Retina (tissue), 1 donor: ENCODE measurements at regions not wholly inside any gene's neighbourhood (a gene's known extent, or its start where the extent isn't known, plus 50 kb on each side); places are given as distances from the start of the nearest gene placed in this dataset.
"Not testable (repeated sequence)": the region's sequence is repeated elsewhere in the genome, so short reads cannot be mapped to it uniquely, and the experiment has no call there.

Experiments used
- DNase-seq: peaks from one replicate; pipeline ENCODE4 v3.0.0-alpha.2; 2016

DNA sequence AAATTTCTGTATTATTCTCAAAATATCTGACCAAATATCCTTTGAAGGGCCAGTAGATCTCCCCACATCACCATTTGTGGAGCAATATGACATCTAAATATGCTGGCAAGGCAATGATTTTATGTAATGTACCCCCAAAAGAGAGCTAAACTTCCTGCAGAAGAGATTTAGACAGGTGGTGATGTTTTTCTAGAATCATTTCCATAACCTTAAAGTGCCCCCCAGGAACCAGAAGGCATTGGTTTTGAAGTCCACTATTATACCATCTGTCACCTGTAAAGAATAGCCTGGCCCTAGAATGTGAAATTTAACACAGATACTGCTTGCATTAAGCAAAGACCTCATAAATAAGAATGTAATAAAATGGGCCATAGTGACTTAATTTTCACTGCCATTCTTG lies 77.9 kb upstream of the ABLIM1 start:
- DNase-seq, result no peak

DNA sequence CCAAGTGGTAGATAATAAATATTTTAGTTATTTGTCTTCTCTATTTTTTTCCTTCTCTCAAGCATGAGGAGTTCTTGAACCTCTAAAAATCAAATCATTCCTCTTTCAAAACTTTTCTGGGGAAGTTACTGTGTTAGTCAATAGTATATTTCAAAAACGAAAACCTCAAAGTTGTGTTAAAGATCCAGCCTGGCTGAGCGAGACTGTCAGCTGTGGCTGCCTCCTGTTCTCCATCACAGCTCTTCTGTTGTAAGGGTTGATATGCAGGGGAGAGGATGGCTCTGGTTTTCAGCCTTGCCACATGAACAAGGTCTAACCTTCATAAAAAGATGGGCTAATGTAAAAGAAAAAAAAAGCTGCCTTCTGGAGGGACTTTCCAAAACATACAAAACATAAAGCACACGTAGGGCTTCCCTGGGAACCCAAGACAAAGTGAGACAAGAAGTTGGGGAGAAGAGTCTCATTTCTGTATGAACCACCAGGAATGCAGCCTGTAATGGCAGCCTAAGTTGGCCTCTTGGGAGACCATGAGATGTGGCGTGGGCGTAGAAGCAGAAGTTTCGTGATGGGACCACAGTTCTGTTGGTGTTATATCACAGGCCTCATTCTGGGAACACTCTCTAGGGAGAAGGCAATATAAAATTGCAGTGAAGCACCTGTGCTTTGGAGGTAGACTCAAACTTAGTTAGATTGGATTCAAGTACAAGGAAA lies 77.9 kb upstream of the FHIP2A start:
- no peak for DNase-seq

DNA sequence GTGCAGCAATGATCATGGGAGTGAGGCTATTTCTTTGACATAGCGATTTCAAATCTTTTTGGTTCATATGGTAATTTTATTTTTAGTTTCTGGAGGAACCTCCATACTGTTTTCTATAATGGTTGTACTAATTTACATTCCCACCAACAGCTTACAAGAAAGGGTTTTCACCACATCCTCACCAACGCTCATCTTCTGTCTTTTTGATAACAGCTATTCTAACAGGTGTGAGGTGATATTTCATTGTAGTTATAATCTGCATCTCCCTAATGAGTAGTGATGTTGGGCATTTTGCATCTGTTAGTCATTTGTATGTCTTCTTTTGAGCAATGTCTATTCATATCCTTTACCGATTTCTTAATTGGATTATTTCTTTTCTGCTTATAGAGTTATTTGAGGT lies 75.0 kb upstream of the FHIP2A start:
- DNase-seq, result no peak

DNA sequence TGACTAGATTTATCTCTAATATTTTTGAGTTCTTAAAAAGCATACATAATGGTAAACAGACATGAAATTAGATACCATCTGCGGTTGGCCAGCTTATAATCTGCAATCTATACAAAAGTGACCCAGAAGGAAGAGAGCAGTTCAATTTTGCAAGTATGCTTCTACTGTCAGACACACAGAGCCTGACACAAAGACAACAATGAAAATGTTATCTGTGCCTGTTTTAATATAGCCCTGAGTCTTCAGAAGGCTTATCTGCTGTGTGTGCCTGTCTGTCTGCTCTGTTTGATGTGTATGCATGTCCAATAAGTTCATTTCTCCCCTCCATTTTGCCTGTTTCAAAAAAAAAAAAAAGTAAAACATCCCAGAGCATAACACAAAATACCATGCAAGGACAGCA lies 73.3 kb upstream of the FHIP2A start:
- no peak for DNase-seq

DNA sequence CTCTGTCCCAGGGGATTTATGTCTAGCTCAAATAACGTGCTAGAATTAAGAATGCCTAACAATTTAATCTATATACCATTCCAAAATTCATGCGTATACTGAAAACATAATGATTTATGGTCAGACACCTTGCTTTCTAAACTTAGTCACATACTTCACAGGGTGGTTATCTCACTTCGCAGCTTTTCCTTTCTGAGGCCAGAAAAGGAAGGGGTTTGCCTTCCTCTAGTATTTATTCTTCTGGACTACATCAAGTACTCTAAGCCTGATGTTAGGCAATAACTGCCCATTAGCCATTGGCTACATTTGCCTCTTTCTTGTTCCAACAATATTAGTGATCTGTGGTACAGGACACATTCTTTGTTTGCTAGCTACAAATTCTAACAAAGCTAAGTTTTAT lies 72.6 kb upstream of the FHIP2A start:
- no peak for DNase-seq

DNA sequence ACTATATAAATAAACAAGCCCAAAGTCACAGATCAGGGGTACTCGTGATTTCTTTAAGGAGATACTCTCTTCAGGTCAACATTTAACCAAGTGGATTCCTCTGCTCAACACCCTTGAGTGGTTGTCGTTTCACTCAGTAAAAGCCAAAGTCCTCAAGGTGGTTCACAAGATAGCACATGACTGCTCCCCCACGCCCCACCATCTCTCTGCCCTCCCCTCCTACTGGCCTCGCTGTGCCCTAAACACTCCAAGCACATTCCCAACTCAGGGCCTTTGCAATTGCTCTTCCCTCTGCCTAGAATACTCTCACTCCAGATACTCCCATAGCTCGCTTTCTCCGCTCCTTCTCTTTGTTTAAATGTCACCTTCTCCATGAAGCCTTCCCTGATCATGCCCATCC lies 72.1 kb upstream of the FHIP2A start:
- DNase-seq, result no peak

DNA sequence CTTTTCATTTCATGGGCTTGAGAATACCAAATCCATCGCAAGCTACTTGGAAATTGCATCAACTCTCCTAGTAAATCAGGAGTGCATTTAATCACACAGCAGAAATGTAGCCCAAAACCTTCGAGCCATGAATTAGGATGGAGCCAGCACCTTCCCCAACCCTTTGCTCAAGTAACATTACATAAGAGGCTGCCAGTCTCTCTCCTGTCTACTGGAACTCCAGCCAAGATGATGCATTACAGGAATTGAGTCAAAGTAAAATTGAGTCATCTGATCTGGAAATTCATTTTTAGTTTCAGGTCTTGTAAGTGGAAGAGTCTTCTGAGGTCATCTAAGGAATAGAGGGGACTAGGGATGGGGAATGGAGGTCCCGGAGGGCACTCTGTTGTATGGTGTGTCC lies 69.7 kb upstream of the FHIP2A start:
- no peak for DNase-seq

DNA sequence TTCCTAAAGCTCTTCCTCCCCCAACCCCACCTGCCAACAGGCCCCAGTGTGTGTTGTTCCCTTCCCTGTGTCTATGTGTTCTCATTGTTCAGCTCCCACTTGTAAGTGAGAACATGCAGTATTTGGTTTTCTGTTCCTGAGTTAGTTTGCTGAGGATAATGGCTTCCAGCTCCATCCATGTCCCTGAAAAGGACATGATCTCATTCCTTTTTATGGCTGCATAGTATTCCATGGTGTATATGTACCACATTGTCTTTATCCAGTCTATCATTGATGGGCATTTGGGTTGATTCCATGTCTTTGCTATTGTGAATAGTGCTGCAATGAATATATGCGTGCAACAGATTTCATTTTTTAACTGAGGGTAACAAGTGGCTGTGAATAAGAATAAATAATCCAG lies 69.0 kb upstream of the FHIP2A start:
- DNase-seq, result not testable (repeated sequence)

DNA sequence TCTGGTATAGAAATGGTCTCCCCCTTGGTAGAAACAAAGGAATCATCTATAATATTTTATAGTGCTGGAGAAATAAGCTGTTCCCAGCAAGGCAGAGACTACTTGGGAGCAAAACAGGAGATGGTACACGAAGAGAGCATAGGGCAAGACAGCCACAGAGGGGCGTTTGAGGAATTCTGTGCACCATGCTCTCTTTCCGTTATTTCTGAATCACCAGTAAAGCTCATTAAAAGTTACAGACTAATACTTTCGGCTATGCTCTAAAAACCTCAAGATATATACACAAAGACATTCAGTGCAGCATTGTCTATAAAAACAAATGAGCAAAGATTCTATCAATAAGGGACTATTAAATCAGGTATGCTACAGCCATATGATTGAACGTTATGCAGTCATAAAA lies 68.5 kb upstream of the FHIP2A start:
- no peak for DNase-seq

DNA sequence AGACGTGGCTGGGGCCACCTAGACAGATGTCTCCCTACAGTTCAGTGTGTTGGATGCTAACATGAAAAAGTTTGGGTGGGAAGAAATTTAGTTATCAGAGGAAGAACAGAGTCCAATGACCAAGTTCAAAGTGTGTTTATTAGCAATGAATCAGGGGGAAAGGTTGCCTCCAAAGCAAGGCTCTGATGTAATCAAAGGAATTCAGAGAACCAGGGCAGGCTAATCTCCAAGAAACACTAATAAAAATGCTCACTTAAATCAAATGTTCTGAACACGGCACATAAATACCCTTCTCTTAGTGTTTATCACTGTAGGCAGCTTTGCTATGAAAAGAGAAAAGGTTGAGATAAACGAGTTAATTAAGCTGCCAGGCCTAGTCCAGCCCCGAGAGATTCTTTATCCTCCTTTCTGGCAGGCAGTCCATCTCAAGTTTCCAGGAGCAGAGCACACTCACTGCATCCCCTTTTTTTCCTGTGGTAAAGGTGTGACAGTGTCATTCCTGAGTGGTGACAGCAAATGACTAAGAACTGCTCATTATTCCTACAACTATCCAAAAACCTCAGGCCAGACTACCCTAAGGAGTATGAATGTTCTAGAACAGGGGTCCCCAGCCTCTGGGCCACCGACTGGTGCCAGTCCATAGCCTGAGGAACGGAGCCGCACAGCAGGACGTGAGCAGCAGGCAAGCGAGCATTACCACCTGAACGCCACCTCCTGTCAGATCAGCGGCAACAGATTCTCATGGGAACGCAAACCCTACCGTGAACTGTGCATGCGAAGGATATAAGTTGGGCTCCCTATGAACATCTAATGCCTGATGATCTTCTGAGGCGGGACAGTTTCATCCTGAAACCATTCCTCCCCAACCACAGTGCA lies 66.9 kb upstream of the FHIP2A start:
- DNase-seq, result no peak

DNA sequence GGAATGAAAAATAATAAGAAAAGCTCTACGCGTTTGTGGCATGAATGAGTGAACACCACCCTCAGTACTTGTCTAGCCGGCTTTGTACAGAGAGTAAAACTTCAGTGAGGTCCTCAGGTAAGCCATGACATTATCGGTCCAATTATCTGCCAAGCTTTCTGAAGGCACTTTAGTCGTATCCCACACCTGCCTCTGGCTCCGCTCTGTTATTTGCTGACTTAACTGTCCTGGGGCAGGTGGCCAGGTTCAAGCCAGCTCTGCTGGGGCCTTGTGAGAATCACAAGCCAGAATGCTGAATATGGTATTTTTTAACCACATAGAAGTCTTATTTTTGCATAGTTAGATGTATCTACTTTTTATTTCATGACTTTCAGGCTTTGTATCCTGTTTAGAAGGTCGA lies 66.0 kb upstream of the FHIP2A start:
- no peak for DNase-seq

DNA sequence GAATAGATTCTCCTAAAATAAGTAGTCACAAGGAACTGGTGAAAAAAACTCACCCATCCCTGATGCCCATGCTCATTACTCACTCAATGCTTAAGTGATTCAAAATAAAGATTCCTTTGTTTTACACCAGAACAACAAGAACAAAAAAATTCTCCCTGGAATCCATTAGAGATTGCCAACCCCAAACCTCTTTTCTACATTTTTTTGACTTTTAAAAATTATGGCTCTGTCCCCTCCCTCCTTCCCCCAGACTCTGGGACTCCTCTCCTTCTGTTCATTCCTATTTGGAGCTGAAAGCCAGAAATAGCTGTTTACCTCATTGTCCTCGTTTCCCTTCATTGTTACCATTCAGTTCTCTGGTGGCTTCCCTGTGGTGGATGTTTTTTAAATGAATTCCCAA lies 63.2 kb upstream of the FHIP2A start:
- peak; percentile 9 for DNase-seq

DNA sequence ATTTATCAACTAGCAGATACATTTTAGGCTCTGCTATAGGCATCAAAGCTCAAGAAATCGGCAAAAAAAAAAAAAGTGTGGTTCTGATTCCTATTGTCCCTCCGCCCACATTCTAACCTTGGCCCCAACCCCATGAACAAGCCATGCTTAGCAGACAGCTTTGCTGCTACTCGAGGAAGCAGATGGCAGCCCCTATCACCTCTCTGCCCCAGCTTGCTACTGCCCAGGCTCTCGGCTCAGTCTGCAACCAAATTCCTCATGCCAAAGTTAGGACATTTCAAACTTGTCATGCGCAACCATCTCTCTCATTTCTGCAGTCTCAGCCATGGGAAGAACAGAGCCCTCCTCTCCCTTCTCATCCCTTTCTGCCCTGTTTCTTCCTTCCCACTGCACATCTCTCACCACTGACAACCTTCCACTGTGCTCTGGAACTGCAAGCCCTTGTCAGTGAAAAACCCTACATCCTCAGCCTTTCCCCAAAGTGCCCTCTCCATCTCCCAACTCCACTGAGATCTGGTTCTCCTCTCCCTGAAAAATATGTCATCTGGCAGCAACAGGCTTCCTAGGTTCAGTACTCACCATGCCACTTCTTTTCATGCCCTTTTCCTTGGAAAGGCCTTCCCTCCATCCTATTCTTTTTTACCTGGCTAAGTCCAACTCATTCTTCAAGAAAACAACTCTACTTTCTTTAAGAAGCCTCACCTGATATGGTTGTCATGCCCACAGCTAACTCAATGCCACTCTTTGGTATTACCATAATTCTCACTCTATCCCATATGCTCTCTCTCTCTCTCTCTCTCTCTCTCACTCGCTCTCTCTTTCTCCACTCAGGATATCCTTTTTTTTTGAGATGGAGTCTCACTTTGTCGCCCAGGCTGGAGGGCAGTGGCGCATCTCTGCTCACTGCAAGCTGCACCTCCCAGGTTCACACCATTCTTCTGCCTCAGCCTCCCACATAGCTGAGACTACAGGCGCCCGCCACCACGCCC lies 60.1 kb upstream of the FHIP2A start:
- no peak for DNase-seq

DNA sequence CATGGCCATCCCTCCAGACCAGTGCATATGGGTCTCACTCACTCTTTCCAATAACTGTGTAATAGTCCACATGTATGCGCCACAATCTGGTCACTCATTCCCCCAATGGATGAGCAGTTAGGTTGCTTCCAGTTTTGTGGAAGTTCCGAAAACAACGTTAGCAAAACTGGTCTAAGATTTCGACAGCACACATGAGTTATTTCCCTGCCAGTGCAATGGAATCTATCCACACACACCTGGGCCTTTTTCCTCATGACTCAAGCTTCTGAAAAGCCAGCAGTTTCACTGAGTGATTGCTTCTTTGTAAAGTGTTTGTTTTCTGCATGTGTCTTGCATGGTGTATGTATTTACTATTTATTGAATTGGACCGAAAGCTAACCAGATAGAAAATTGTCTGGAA lies 58.8 kb upstream of the FHIP2A start:
- no peak for DNase-seq

DNA sequence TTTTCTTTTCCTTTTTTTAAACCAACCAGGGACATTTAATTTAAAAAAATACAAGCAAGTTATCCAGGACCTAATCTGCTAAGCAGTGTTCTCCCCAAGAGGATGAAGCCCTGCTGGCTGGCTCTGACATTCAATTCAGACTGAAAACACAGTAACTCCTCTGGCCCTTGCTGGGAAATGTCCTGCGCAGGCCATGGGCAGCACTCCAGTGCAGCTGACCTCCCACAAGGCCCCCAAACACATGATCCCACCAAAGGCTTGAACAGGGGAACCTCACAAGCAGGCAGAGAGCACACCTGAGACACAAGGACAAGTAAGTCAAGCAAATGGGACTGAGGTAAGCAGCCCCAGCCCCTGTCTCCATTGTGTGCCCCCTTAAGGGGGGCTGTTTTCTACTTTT lies 56.9 kb upstream of the FHIP2A start:
- DNase-seq, result no peak

DNA sequence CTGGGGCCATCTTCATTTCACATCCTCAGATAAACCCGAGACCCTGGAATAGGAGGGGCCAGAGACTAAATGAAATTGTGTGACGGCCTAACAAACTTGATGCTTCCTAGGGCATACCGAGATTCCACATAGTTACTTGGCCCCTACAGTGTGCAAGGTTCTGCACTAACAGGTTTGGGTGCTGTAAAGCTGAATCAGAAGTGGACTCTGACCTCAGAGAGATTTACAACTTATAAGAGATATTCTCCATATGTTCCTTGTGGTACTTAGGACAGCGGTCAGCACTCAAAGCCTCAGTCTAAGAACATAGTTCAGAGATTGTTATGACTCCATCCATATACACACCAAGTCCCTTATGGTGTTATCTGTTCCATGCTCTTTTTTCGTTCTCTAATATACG lies 55.1 kb upstream of the FHIP2A start:
- no peak for DNase-seq

DNA sequence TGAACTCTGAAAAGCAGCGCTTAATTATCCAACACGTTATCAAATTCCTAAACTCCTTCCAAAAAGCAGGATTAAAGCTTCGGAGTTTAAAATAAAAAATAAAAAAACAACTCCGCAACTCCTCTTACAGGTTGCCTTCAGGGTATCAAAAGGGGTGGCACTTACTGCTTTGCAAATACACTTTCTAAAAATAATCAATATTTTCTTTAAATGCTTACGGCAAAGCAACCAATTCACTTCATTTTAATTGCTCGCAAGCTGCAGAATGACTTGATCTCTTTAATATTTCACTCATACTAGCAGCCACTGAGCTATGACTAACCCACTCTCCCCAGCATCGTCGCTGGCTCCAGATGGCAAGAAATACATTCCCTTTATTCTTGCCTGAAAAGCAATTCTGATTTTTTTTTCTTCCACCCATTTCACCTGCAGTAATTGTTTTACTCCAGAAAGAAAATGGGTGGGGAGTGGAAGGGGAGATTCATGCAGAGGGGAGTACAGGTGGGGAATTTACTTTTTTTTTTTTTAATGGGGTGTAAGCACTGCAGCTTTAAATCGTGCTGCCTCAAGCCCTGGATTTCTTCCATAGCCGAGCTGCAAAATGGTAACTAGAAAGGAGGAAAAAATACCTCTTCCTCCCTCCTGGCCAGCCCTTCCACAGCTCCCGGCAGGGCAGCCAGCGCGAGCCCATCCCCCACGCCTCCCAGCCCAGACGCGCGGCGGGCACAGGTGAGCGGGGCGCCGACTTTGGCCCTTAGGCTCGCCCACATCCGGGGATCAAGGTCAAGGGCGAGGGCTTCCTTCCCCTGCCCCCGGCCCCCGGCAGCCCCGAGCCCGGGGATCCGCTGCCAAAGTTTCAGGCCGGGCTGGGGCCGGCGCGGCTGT lies 54.2 kb upstream of the FHIP2A start:
- peak; percentile 59 for DNase-seq

DNA sequence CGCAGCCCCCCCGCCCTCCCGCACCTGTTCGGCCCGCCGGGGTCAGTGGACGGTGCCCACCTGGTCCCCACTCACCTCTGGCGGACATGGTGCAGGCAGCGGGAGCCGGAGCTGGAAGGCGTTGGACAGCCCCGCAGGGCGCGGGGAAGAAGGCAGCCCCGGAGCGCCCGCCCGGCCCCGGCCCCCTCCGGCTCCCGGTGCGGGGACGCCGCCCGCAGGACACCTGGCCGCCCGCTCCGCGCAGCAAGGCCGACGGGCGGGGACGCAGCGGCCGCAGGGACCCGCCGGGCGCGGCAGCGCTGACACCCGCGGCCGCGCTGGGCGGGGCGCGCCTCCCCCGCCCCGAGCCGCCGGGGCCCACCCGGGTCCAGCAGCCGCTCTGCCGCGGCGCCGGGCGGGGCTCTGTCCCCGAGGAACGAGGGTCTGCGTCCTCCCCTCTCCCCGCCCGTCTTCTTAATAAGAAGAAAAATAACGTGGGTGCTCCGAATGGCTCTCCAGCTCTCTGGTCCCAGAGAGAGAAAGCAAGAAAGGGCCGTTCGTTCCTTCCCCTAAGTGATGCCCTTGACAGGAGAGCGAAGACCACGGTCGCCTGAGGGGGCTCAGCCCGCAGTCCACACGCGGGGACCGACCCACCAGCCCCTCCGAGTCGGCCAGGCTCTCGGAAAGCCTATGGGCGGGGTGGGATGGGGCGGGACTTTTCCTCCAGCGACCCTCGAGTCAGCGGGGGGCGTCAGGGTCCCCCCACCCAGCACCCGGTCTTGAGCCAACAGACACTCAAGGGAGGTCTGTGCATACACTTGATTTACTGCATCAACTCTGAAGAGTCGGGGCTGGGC lies 53.4 kb upstream of the FHIP2A start:
- DNase-seq, result peak; percentile 80

DNA sequence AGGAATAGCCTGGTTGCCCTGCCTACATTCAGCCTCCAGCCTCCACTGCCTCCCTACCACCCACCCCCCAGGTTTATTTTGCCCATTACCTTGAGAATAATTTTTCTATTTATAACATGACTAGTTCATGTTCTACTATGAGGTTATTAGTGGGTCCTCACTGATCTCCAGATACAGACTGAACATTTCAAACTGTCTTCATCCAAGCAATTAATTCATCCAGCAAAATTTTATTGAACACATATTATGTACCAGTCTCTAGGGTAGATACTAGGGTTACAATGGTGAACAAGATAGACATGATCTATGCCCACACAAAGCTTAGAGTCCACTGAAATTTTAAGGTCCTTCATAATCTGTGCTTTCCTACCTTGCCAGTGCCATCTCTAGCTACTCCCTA lies 51.6 kb upstream of the FHIP2A start:
- no peak for DNase-seq

DNA sequence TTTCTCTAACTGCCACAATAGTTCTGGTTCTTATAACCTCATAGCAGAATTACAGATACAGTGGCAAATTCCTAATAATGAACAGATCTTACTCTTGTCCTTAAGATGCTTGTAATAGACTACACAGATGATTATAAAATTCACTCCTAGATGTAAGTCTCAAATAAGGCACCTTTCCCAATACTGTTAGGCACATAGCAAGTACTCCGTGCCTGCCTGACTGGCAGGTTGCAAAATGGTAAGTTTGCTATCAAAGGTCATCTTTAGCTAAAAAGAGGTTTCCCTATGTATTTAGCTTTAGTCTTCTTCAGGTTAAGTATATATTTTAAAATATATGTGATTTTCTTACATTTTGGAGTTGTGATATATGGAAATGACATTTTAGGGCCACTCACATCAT lies 50.4 kb upstream of the FHIP2A start:
- no peak for DNase-seq

DNA sequence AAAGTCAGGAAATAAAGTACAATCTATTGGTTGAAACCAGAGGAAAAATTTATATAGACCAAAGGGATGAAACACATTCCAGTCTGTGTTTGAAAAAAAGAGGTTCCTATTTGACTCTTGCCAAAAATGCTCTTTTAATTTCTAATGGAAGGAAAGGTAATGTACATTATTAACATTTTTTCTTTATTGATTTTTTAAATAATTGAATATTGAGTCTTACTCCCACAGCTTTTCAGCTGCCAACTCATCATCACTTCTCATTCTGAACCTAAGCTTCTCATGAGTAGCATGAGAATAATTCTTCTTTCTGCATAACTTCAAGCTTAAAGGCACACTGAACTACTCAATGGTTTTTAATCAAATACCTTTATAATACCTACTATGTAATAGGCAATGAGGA lies 49.8 kb upstream of the FHIP2A start:
- no peak for DNase-seq
